Mucosa of descending colon (tissue), 3 donors: ENCODE measurements at regions not wholly inside any gene's neighbourhood (a gene's known extent, or its start where the extent isn't known, plus 50 kb on each side); places are given as distances from the start of the nearest gene placed in this dataset.
A peak's percentile ranks its signal among the peaks of the same experiment; 100 is the strongest.

Source experiments
- ATAC-seq: fragments of 200-7000 bp; cut with Tn5 transposase; one replicate; pipeline ENCODE4 v1.9.1; 2020; ENCODE audit warnings: mild to moderate bottlenecking, moderate library complexity
- DNase-seq, 3 donors: peaks; one replicate each; pipeline ENCODE4 v3.0.0-alpha.2; 2020
- H3K36me3 ChIP-seq: fragments of 200-600 bp; one replicate; pipeline ENCODE4 v1.8.0; 2021; ENCODE audit warnings: low read depth, mild to moderate bottlenecking
- H3K4me1 ChIP-seq: fragments of 200-600 bp; one replicate; pipeline ENCODE4 v1.8.0; 2021; ENCODE audit warnings: low read depth, mild to moderate bottlenecking
- H3K4me3 ChIP-seq: fragments of 200-600 bp; one replicate; pipeline ENCODE4 v1.8.0; 2021; ENCODE audit warnings: mild to moderate bottlenecking
- H3K9me3 ChIP-seq: fragments of 200-600 bp; one replicate; pipeline ENCODE4 v1.8.0; 2021; ENCODE audit warnings: mild to moderate bottlenecking
- intact Hi-C, 2 donors: fragments of 100-400 bp; cut with DNase I in 1 of 2; cut with micrococcal nuclease in 1 of 2; formaldehyde crosslinking; loops; one replicate each; pipeline versions ENCODE4 v1.11.0 to v1.11.1; 2022; cut with DNase I, micrococcal nuclease
- TF ChIP-seq, protein P1 (sequence below): fragments of 200-600 bp; IDR thresholded peaks from one replicate; pipeline ENCODE4 v1.8.0; 2022; ENCODE audit warnings: antibody characterized with exemption, mild to moderate bottlenecking
- donor health status: DM: no; HTN: no; CAD: no; lungs with moderate emphysema.
- donor health status: DM: no; HTN: no; CAD: no.
- donor health status: DM: no; HTN: yes; CAD: no.

DNA sequence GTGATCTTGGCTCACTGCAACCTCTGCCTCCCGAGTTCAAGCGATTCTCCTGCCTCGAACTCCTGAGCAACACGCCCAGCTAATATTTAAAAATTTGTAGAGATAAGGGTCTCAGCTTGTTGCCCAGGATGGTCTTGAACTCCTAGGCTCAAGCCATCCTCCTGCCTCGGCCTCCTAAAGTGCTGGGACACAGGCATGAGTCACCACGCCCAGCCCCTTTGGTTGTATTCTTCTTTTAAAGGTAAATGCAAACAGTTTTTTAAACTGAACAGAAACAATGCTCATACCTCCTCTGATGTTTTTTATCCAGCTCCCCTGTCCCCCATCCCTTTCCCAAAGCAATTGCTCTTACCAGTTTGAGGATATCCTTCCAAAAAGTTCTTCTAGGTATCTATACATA lies 79.5 kb upstream of the DUSP5 start:
- TF ChIP-seq, protein P1, sequence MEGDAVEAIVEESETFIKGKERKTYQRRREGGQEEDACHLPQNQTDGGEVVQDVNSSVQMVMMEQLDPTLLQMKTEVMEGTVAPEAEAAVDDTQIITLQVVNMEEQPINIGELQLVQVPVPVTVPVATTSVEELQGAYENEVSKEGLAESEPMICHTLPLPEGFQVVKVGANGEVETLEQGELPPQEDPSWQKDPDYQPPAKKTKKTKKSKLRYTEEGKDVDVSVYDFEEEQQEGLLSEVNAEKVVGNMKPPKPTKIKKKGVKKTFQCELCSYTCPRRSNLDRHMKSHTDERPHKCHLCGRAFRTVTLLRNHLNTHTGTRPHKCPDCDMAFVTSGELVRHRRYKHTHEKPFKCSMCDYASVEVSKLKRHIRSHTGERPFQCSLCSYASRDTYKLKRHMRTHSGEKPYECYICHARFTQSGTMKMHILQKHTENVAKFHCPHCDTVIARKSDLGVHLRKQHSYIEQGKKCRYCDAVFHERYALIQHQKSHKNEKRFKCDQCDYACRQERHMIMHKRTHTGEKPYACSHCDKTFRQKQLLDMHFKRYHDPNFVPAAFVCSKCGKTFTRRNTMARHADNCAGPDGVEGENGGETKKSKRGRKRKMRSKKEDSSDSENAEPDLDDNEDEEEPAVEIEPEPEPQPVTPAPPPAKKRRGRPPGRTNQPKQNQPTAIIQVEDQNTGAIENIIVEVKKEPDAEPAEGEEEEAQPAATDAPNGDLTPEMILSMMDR: no peak
- ATAC-seq (no peak), DNase-seq (no peak)
- H3K36me3 ChIP-seq: no peaks in the 10 kb centered on the region
- H3K4me1 ChIP-seq: peaks cover 13% of the 10 kb centered on the region
- intact Hi-C loops: no loop called here
- H3K4me3 ChIP-seq: no peak overlapping the region
- H3K9me3 ChIP-seq: no peaks in the 10 kb centered on the region

DNA sequence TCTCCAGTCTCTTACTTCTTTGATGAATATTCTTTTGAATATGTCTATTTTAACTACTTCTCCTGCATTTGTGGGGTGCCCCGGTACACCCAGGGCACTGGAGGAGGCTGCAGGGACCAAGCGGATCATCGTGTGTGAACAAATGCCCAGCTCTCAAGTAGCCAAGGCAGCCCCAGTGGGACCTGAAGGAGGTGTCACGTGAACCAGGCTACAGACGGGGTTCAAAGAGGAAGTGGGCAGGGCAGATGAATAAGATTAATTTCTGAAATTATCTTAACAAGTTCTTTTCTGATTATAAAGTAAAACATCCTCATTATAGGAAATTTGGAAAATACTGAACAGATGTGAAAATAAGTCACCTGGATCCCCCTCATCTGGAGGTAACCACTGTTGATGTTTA lies 78.4 kb upstream of the DUSP5 start:
- no peak for ATAC-seq
- Histone ChIP-seq H3K36me3 (no peaks in the 10 kb centered on the region), H3K9me3 (no peaks in the 10 kb centered on the region), H3K4me3 (no peak overlapping the region), H3K4me1 (peaks cover 13% of the 10 kb centered on the region)
- TF ChIP-seq, protein P1: no peak
- no peak for DNase-seq
- intact Hi-C loops: no loop called here

DNA sequence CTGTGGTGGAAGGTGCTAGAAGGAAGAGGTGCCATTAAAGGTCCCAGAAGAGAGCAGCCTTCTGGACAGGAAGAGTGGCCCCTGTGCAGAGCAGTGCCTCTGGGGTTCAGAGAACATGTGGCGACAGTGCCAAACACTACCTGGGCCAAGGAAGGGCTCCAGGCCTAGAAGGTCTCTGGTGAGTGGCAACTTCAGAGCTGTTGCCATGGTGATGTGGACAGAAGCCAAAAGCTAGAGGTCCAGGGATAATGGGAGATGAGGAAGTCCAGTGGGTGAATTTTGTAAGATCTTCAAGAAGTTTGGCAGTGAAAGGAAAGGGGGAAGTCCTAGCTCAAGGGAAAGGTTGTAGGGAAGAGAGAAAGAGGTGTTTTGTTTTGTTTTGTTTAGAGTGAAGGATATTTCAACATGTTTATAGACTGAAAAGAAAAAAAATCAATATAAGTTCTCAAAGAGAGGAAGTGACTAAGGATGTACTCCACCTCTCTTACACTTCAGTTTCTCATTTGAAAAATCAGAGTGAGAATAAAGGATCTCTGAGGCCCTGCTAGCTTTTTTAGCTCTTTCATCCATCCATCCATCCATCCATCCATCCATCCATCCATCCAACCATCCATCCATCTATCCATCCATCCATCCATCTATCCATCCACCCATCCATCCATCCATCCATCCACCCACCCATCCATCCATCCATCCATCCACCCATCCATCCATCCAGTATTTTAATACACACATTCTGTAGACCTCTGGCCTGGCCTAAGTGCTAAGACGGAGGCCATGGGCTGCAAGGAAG lies 77.1 kb upstream of the DUSP5 start:
- Histone ChIP-seq H3K36me3 (no peaks in the 10 kb centered on the region), H3K4me3 (no peak overlapping the region), H3K4me1 (peaks cover 13% of the 10 kb centered on the region), H3K9me3 (no peaks in the 10 kb centered on the region)
- ATAC-seq: no peak
- TF ChIP-seq, protein P1: no peak
- DNase-seq: peak in 1 of 3 donors; percentile 58
- intact Hi-C loops: no loop called here

DNA sequence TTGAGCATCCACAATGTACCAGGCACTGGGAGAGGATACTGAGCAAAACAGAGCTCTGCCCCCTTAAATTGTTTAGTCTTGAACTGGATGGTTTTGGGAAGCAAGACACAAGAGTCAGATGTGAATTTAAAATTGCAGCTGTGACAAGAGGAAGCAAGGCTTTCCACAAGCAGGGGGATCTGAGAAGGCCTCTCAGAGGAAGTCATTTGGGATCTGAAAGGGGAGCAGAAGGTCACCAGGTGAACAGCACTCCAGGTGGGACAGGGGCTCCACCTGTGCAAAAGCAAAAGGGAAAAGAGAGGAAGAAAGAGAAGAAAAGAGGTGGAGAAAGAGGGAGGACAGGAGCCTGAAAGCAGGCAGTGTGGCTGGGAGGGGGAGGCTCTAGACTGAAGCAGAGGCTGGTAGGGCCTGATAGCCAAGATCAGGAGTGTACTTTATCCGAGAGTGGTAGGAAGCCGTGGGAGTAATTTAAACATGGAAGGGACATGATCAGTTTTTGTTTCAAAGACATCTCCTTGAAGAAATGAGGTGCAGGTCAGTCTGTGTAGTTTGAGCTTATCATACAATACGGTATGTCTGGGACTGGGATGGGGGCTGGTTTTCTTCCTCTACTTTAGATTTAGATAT lies 76.1 kb upstream of the DUSP5 start:
- Histone ChIP-seq H3K9me3 (no peaks in the 10 kb centered on the region), H3K4me1 (peaks cover 16% of the 10 kb centered on the region), H3K4me3 (no peak overlapping the region), H3K36me3 (no peaks in the 10 kb centered on the region)
- TF ChIP-seq, protein P1: no peak
- ATAC-seq (no peak), DNase-seq (no peak)
- intact Hi-C loops: no loop called here

DNA sequence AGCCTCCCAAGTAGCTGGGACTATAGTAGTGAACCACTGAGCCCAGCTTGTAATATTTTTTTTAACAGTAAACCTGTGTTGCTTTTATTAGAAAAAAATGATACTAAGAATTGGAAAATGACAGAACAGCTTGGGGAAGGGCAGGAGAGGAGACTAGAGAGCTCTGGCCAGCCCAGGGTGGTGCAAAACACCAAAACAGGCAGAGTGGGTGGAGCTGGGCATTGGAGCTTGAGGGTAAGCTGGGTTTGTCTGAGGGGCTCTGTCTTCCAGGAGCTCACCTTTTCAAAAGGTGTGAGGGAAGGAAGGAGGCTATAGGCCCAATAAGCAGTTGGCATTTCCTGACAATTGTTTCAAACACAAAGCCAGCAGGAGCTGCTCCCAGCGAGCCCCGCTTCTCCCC lies 75.2 kb upstream of the DUSP5 start:
- intact Hi-C loops: no loop called here
- Histone ChIP-seq H3K36me3 (no peaks in the 10 kb centered on the region), H3K4me1 (peaks cover 9% of the 10 kb centered on the region), H3K9me3 (no peaks in the 10 kb centered on the region), H3K4me3 (no peak overlapping the region)
- ATAC-seq: no peak
- TF ChIP-seq, protein P1: no peak
- DNase-seq: no peak
